Subcutaneous abdominal adipose tissue (tissue), 5 donors: ENCODE measurements at regions not wholly inside any gene's neighbourhood (a gene's known extent, or its start where the extent isn't known, plus 50 kb on each side); places are given as distances from the start of the nearest gene placed in this dataset.
"Not testable (repeated sequence)": the region's sequence is repeated elsewhere in the genome, so short reads cannot be mapped to it uniquely, and the experiment has no call there.

Source experiments
- H3K27ac ChIP-seq: one replicate; pipeline ENCODE4 v1.7.0; 2013; ENCODE audit warnings: low read depth, mild to moderate bottlenecking, inconsistent platforms, low read length, moderate library complexity
- H3K27me3 ChIP-seq, 5 donors: one replicate each; pipeline ENCODE4 v1.7.0; 2013; ENCODE audit warnings: low read length in 5 of 5, inconsistent platforms in 1 of 5; ENCODE audit not compliant: control insufficient read depth in 5 of 5, insufficient read depth in 4 of 5
- H3K36me3 ChIP-seq, 5 donors: one replicate each; pipeline ENCODE4 v1.7.0; 2013; ENCODE audit warnings: low read length in 5 of 5; ENCODE audit not compliant: control insufficient read depth in 5 of 5, insufficient read depth in 5 of 5
- H3K4me1 ChIP-seq, 5 donors: one replicate each; pipeline ENCODE4 v1.7.0; 2013; ENCODE audit warnings: low read length in 5 of 5, mild to moderate bottlenecking in 3 of 5, moderate library complexity in 1 of 5; ENCODE audit not compliant: control insufficient read depth in 5 of 5, insufficient read depth in 5 of 5
- H3K4me3 ChIP-seq, 5 donors: one replicate each; pipeline ENCODE4 v1.7.0; 2013; ENCODE audit warnings: low read length in 5 of 5, low read depth in 1 of 5
- H3K9ac ChIP-seq, 5 donors: one replicate each; pipeline ENCODE4 v1.7.0; 2013; ENCODE audit warnings: low read length in 5 of 5, mild to moderate bottlenecking in 4 of 5, moderate library complexity in 3 of 5
- H3K9me3 ChIP-seq, 5 donors: one replicate each; pipeline ENCODE4 v1.7.0; 2013; ENCODE audit warnings: low read length in 5 of 5; ENCODE audit not compliant: control insufficient read depth in 5 of 5
- donor health status: healthy.
- donor health status: healthy.
- donor health status: healthy.
- donor health status: healthy.
- donor health status: healthy.

DNA sequence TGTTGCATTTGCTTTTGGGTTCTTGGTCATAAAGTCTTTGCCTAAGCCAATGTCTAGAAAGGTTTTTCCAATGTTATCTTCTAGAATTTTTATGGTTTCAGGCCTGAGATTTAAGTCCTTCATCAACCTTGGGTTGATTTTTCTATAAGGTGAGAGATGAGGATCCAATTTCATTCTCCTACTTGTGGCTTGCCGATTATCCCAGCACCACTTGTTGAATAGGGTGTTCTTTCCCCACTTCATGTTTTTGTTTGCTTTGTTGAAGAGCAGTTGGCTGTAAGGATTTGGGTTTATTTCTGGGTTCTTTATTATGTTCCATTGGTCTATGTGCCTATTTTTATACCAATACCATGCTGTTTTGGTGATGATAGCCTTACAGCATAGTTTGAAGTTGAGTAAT lies 615.2 kb downstream of the PTPRC start:
- H3K9me3 ChIP-seq, H3K27ac ChIP-seq, H3K9ac ChIP-seq, H3K27me3 ChIP-seq, H3K4me3 ChIP-seq, H3K36me3 ChIP-seq, H3K4me1 ChIP-seq: not testable (repeated sequence)

DNA sequence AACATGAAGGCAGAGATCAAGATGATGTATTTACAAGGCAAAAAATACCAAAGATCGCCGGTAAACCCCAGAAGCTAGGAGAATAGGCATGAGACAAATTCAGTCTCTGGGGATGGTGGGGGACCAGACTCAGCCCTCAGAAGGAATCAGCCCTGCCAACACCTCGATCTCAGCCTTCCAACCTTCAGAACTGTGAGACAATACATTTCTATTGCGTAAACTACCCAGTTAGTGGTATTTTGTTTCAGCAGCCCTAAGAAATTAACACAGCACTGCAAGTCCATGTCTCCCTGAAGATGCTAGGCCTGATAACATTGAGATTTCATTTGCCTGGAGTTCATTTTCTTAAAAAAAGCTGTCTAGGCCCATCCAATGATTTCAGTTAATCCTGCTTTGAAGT lies 622.5 kb downstream of the PTPRC start:
- no peak overlapping the region for H3K9ac ChIP-seq
- no peak overlapping the region for H3K4me3 ChIP-seq

DNA sequence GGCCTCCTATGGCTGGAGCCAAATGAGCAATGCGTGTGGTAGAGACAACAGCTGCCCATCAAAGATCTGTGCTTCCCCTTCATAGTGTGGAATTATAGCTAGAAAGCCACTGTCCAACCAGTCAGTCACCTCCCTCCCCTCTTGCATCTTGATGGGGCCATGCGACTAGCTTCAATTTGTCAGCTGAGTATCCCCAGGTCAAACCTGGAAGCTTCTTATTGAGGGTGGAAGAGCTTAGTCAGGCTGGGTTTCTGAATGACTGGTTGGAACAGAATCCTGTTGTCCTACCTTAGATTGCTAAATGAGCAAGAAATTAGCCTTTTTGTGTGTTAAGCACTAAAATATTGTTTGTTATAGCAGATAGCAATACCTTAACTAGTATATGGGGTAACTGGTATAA lies 625.4 kb downstream of the PTPRC start:
- H3K27me3 ChIP-seq, result no peaks in the 10 kb centered on the region
- H3K27ac ChIP-seq, result no peak overlapping the region
- H3K4me3 ChIP-seq, result no peak overlapping the region
- H3K9ac ChIP-seq, result no peak overlapping the region
- H3K36me3 ChIP-seq, result no peaks in the 10 kb centered on the region
- no peaks in the 10 kb centered on the region for H3K4me1 ChIP-seq
- H3K9me3 ChIP-seq, result no peaks in the 10 kb centered on the region

More for the DNA sequence above, 622.5 kb downstream of the PTPRC start:
- H3K9me3 ChIP-seq, result no peaks in the 10 kb centered on the region
- no peaks in the 10 kb centered on the region for H3K27me3 ChIP-seq
- H3K36me3 ChIP-seq, result no peaks in the 10 kb centered on the region
- no peaks in the 10 kb centered on the region for H3K4me1 ChIP-seq
- H3K27ac ChIP-seq, result no peak overlapping the region

DNA sequence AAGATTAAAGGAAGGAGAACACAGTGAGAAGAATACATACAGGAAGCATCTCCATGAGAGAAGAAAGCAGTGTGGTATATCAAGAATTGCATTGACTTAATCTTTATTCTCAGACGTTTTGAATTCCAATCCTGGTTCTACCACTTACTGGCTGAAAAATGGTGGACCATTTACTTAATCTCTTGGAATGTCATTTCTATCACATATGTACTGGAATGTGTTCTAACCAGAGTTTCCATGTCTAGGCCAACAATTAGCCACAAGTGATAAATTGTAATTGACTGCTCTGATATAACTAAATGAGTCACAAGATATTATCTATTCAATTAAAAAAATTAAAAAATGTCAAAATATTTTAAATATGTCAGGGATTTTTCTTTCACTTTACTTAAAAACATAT lies 626.1 kb downstream of the PTPRC start:
- Histone ChIP-seq H3K9me3 (no peaks in the 10 kb centered on the region), H3K4me3 (no peak overlapping the region), H3K27ac (no peak overlapping the region), H3K36me3 (no peaks in the 10 kb centered on the region), H3K27me3 (no peaks in the 10 kb centered on the region), H3K4me1 (no peaks in the 10 kb centered on the region), H3K9ac (no peak overlapping the region)

DNA sequence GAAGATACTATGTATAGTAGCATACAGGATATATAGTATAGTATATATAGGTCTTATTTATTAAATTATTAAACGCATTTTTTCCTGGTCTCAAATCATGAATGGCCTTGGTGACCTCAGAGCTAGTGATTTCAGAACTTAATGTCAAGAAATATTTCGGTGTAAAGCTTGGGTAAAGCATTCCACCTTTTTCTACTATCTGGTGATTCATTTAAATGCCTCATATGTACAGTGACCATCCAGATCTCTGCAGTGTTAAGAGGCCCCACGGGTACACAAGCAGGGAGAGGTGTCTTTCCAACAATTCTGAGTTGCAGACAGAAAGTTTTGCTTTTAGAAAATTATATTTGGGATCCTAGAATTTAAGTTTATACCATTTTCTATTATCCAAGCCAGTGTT lies 626.5 kb downstream of the PTPRC start:
- H3K4me3 ChIP-seq, result no peak overlapping the region
- H3K9ac ChIP-seq, result no peak overlapping the region
- H3K27me3 ChIP-seq, result no peaks in the 10 kb centered on the region
- no peaks in the 10 kb centered on the region for H3K36me3 ChIP-seq
- H3K4me1 ChIP-seq, result no peaks in the 10 kb centered on the region
- no peak overlapping the region for H3K27ac ChIP-seq
- H3K9me3 ChIP-seq, result no peaks in the 10 kb centered on the region

DNA sequence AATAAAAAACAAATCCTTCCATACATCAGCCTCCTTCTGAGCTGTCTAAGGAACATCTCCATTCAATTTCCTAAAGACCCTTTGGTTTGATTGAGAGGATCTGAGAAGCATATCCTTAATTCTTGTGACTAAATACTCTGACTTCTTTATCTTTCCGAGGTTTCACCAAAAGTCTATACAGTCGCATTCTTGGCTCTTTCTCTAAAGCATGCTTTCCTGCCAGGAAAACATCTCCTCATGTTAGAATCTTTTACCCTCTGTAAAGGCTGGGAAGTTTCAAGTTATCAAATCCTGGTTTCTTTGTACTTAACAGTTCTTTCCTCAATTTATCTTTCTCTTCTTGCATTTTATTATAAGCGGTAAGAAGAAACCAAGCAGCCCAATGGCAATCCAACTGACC lies 630.4 kb downstream of the PTPRC start:
- no peaks in the 10 kb centered on the region for H3K9me3 ChIP-seq

DNA sequence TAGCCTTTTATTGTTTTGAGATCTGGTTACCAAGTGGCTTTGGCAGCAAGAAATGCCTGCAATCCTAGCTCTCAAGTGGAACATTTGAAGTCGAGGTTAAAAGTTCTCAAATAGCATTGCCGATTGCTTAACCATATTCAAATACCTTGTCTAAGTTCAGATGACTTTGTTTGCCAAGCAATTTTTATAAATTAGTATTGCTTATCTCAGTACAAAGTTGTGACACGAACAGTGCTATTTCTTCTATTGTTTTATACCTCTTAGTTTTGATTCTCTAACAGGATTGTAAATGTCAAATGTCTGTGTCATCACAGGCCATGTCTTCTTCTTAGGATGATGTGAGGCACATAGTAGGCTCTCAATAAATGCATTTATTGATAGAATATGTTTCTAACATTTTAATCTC lies 633.3 kb downstream of the PTPRC start:
- no peak overlapping the region for H3K9ac ChIP-seq
- H3K4me1 ChIP-seq, result peaks cover 0 to 16% (median 11%) of the 10 kb centered on the region in 5 donors
- H3K27me3 ChIP-seq, result no peaks in the 10 kb centered on the region
- no peaks in the 10 kb centered on the region for H3K36me3 ChIP-seq
- H3K9me3 ChIP-seq, result no peaks in the 10 kb centered on the region
- peak overlapping the region; percentile 0 for H3K27ac ChIP-seq
- H3K4me3 ChIP-seq, result no peak overlapping the region

More for the DNA sequence above, 630.4 kb downstream of the PTPRC start:
- Histone ChIP-seq H3K27me3 (no peaks in the 10 kb centered on the region), H3K4me3 (no peak overlapping the region), H3K9ac (no peak overlapping the region), H3K27ac (no peak overlapping the region), H3K4me1 (peaks cover 0 to 16% (median 11%) of the 10 kb centered on the region in 5 donors), H3K36me3 (no peaks in the 10 kb centered on the region)

DNA sequence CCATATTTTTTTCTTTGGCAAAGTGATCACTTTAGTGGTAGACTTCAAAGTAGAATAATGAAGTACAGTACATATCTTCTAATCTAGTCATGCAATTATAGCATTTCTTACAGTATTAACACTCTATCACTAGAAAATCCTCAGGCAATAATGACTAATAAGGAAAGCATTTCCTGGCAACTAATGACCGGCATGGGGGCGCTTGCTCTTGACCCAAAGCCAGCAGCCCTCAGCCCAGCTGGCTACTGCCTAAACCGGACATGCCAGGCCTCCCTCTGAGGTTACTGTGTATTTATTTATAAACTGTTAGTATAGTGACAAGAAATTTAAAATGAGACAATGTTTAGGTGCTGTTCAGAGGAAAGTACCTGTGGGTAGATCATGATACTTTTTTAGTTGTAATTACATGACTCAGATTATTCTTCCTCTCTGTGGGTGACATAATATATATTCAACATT lies 633.8 kb downstream of the PTPRC start:
- H3K4me1 ChIP-seq, result peaks cover 0 to 16% (median 11%) of the 10 kb centered on the region in 5 donors
- H3K27ac ChIP-seq, result peak overlapping the region; percentile 0
- H3K9me3 ChIP-seq, result no peaks in the 10 kb centered on the region
- no peaks in the 10 kb centered on the region for H3K27me3 ChIP-seq
- H3K9ac ChIP-seq, result no peak overlapping the region
- no peaks in the 10 kb centered on the region for H3K36me3 ChIP-seq
- no peak overlapping the region for H3K4me3 ChIP-seq

DNA sequence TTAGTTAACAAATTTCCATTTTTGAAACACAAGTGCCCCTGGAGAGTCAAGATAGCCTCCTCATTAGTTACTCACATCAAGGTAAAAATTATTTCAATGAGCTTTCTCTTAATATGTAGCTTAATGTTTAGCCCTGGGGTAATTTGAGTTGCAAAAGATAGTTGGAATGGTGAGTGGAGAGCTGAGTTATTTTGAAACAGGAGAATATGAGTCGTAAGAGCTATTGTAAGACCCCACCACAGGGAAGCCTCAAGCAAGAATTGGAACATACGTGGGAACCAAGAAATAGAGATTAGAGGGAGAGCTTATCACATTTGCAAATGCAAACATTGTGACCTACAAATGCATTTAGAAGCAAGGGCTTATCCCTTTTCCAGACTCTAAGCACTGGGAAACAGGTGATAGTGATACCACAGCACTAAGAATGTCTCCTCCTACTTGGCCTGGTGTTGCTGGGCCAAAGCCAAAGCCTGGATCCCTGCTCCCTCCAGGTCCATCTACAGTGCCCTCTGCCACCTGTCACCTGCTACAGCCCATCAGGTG lies 635.1 kb downstream of the PTPRC start:
- Histone ChIP-seq H3K36me3 (no peaks in the 10 kb centered on the region), H3K27me3 (no peaks in the 10 kb centered on the region), H3K4me1 (peaks cover 0 to 16% (median 11%) of the 10 kb centered on the region in 5 donors), H3K4me3 (no peak overlapping the region), H3K27ac (no peak overlapping the region), H3K9me3 (no peaks in the 10 kb centered on the region), H3K9ac (no peak overlapping the region)

DNA sequence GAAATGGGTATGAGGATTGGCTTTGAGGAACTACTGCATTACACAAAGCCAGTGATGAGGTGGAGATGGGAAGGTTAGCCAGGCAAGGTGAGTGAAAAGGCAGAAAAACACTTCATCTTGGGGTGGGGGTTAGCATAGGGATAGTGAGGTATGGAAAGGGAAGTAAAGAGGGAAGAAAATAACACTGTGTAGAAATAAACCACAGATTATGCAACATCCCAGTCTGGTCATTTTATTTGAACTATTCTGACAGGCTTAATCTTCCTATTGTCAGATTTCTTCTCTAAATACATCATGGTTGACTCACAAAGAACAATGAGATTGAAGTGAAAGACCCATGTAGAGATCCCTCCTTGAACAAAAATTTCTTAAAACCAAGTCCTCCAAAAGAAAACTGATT lies 640.2 kb downstream of the PTPRC start:
- Histone ChIP-seq H3K27me3 (no peaks in the 10 kb centered on the region), H3K9me3 (no peaks in the 10 kb centered on the region), H3K4me1 (no peaks in the 10 kb centered on the region), H3K27ac (no peak overlapping the region), H3K4me3 (no peak overlapping the region), H3K36me3 (no peaks in the 10 kb centered on the region), H3K9ac (no peak overlapping the region)
